ENCODE measurements at regions not wholly inside any gene's neighbourhood (a gene's known extent, or its start where the extent isn't known, plus 50 kb on each side); places are given as distances from the start of the nearest gene placed in this dataset.

- H3K18ac ChIP-seq (ENCODE audit: low read depth, low read length) = no peak overlapping the region; the same call in 1 of the 2 replicates
- H3K56ac ChIP-seq (ENCODE audit: extremely low read depth, insufficient read depth, low read length) = no peak overlapping the region
- no peak overlapping the region; the same call in 1 of the 2 replicates for H3K4ac ChIP-seq (ENCODE audit: low read depth, low read length)
- no peak overlapping the region for H2BK15ac ChIP-seq (ENCODE audit: low read depth, low read length)
- H3K9me3 ChIP-seq (ENCODE audit: control insufficient read depth, insufficient read depth, low read length) = no peaks in the 10 kb centered on the region
- H3K9me1 ChIP-seq (ENCODE audit: insufficient read depth, low read length) = 0 out of 2 replicates have a peak, but pooled peaks cover 3% of the 10 kb centered on the region
- no TSS peak for BruUV-seq (replicated peaks)
- POLR2A ChIA-PET (ENCODE audit: unreplicated experiment) = no interaction called here
- no peaks in the 10 kb centered on the region for H4K20me1 ChIP-seq (ENCODE audit: insufficient read depth, low read length)
- no peaks in the 10 kb centered on the region for H3K27me3 ChIP-seq (ENCODE audit: control insufficient read depth, insufficient read depth, low read length)
- H3K27ac ChIP-seq (ENCODE audit: insufficient read depth, low read length) = no peak overlapping the region
- H3K14ac ChIP-seq (replicated peaks; ENCODE audit: low read depth, low read length) = 0 out of 2 replicates have a peak overlapping the region, but pooled peaks have one; percentile 38
- H2BK5ac ChIP-seq (ENCODE audit: low read depth, low read length, poor library complexity, severe bottlenecking) = no peak overlapping the region
- no CpG with 5 or more reads among the region's 2 CpGs for WGBS, 2 experiments (ENCODE audit: extremely low coverage in 2 of 2, insufficient read length in 1 of 2)
- no peak overlapping the region for H2AK9ac ChIP-seq (replicated peaks; ENCODE audit: low read depth, low read length, poor library complexity)
- in situ Hi-C loops (cut with MboI; ENCODE audit: low sequenced_read_pairs) (no loop called here), intact Hi-C loops (cut with micrococcal nuclease) (no loop called here), dilution Hi-C loops (cut with HindIII; ENCODE audit: low sequenced_read_pairs, unreplicated experiment) (no loop called here)
- H3K23ac ChIP-seq (ENCODE audit: low read depth, low read length) = peak overlapping the region; percentile 31; the same call in 1 of the 2 replicates
- H3K79me1 ChIP-seq (ENCODE audit: low read depth in 1 of 2, low read length in 2 of 2) = no peaks in the 10 kb centered on the region
- H4K5ac ChIP-seq (ENCODE audit: low read depth, low read length) = peak overlapping the region; percentile 0; the same call in 1 of the 2 replicates
- H3K4me2 ChIP-seq (ENCODE audit: low read depth, low read length) = no peak overlapping the region
- no peak overlapping the region for H3K9ac ChIP-seq (ENCODE audit: low read depth, low read length)
- H2BK120ac ChIP-seq (ENCODE audit: low read depth, low read length) = no peak overlapping the region; the same call in 1 of the 2 replicates
- ATAC-seq (ENCODE audit: low read depth) (peak; percentile 49), DNase-seq (no peak)
- no peaks in the 10 kb centered on the region for H3K36me3 ChIP-seq (ENCODE audit: control insufficient read depth, insufficient read depth, low read length)
- TF ChIP-seq, protein P1, sequence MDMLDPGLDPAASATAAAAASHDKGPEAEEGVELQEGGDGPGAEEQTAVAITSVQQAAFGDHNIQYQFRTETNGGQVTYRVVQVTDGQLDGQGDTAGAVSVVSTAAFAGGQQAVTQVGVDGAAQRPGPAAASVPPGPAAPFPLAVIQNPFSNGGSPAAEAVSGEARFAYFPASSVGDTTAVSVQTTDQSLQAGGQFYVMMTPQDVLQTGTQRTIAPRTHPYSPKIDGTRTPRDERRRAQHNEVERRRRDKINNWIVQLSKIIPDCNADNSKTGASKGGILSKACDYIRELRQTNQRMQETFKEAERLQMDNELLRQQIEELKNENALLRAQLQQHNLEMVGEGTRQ (IDR thresholded peaks at IDR 0.05; ENCODE audit: low read depth, low read length) = no peak
- no peak for TF ChIP-seq MXI1 (IDR thresholded peaks at IDR 0.05; ENCODE audit: borderline replicate concordance, low read depth, low read length)
- no peak for TF ChIP-seq FOS (IDR thresholded peaks at IDR 0.05; ENCODE audit: low read depth, low read length)
- H2AK5ac ChIP-seq (ENCODE audit: low read depth, low read length) = no peak overlapping the region
- CTCF ChIA-PET = no interaction called here
- H3K4me1 ChIP-seq (ENCODE audit: control insufficient read depth, insufficient read depth, low read length) = peaks cover 2% of the 10 kb centered on the region; the same call in 1 of the 2 replicates
- no peak overlapping the region for H2AFZ ChIP-seq (replicated peaks; ENCODE audit: low read length, poor library complexity)
- H4K8ac ChIP-seq (ENCODE audit: low read depth in 2 of 2, low read length in 2 of 2) = peak overlapping the region in 1 of 2 experiments; percentile 15; a peak in 1 of 4 replicates
- H2BK20ac ChIP-seq (ENCODE audit: low read depth, low read length) = peak overlapping the region; percentile 50; the same call in 1 of the 2 replicates
- no peak overlapping the region for H4K91ac ChIP-seq (ENCODE audit: insufficient read depth, low read depth, low read length)
- H3K4me3 ChIP-seq (ENCODE audit: insufficient read depth, low read depth, low read length) = no peak overlapping the region
Measured at GRCh38 chr4:128639541-128640270, 169.8 kb upstream of the JADE1 start.

Data from IMR-90 (cell line).